Osteoblast (primary cell): ENCODE measurements at regions not wholly inside any gene's neighbourhood (a gene's known extent, or its start where the extent isn't known, plus 50 kb on each side); places are given as distances from the start of the nearest gene placed in this dataset.

Experiments used
- DNase-seq: peaks from one replicate; pipeline ENCODE4 v3.0.0; 2011; ENCODE audit warnings: low spot score, mixed read lengths; ENCODE audit not compliant: insufficient read length; ENCODE audit errors: missing footprints
- H2AFZ ChIP-seq: 2 replicates; pipeline ENCODE4 v1.6.0; 2011; ENCODE audit warnings: mild to moderate bottlenecking, low read length
- H3K27ac ChIP-seq: 2 replicates; pipeline ENCODE4 v1.5.1; 2011; ENCODE audit warnings: mild to moderate bottlenecking, low read depth, low read length, moderate library complexity
- H3K27me3 ChIP-seq: 2 replicates; pipeline ENCODE4 v1.6.0; 2012; ENCODE audit warnings: mild to moderate bottlenecking, control low read depth, inconsistent platforms, low read length, moderate library complexity; ENCODE audit not compliant: insufficient read depth
- H3K36me3 ChIP-seq: 2 replicates; pipeline ENCODE4 v1.5.1; 2011; ENCODE audit warnings: mild to moderate bottlenecking, low read length, control low read depth, moderate library complexity; ENCODE audit not compliant: insufficient read depth
- H3K4me1 ChIP-seq: 2 replicates; pipeline ENCODE4 v1.5.1; 2011; ENCODE audit warnings: mild to moderate bottlenecking, low read length, control low read depth, moderate library complexity; ENCODE audit not compliant: insufficient read depth
- H3K4me2 ChIP-seq: 2 replicates; pipeline ENCODE4 v1.6.0; 2011; ENCODE audit warnings: mild to moderate bottlenecking, low read length; ENCODE audit not compliant: insufficient read depth
- H3K4me3 ChIP-seq: fragments of 200-600 bp; sonication (generic); 3 replicates; pipeline ENCODE4 v1.5.1; 2012; ENCODE audit warnings: mild to moderate bottlenecking, low read length, inconsistent platforms; ENCODE audit not compliant: insufficient read depth
- H3K79me2 ChIP-seq: 2 replicates; pipeline ENCODE4 v1.6.0; 2012; ENCODE audit warnings: mild to moderate bottlenecking, low read length, control low read depth, inconsistent platforms; ENCODE audit not compliant: insufficient read depth
- H3K9me3 ChIP-seq: 2 replicates; pipeline ENCODE4 v1.5.1; 2011; ENCODE audit warnings: low read depth, low read length, control low read depth
- H4K20me1 ChIP-seq: 2 replicates; pipeline ENCODE4 v1.6.0; 2012; ENCODE audit warnings: mild to moderate bottlenecking, low read length, control low read depth; ENCODE audit not compliant: insufficient read depth
- CTCF ChIP-seq: IDR thresholded peaks from 2 replicates; pipeline ENCODE4 v1.5.1; 2011; ENCODE audit warnings: mild to moderate bottlenecking, low read depth, low read length, moderate library complexity; ENCODE audit errors: extremely low read depth

GRCh38 chr1:50308878-50309277 lies 114.4 kb downstream of the DMRTA2 start:
- no peak for TF ChIP-seq CTCF
- no peaks in the 10 kb centered on the region for H4K20me1 ChIP-seq
- H3K4me2 ChIP-seq, result no peak overlapping the region
- H3K4me3 ChIP-seq, result no peak overlapping the region
- no peaks in the 10 kb centered on the region for H3K36me3 ChIP-seq
- no peaks in the 10 kb centered on the region for H3K79me2 ChIP-seq
- no peak overlapping the region for H3K27ac ChIP-seq
- no peaks in the 10 kb centered on the region for H3K27me3 ChIP-seq
- no peak for DNase-seq
- no peaks in the 10 kb centered on the region for H3K9me3 ChIP-seq
- no peaks in the 10 kb centered on the region for H3K4me1 ChIP-seq
- H2AFZ ChIP-seq, result no peak overlapping the region

- no peak for DNase-seq
- Histone ChIP-seq H4K20me1 (no peaks in the 10 kb centered on the region), H3K27me3 (no peaks in the 10 kb centered on the region), H2AFZ (no peak overlapping the region), H3K4me1 (no peaks in the 10 kb centered on the region), H3K9me3 (no peaks in the 10 kb centered on the region), H3K4me2 (no peak overlapping the region), H3K79me2 (no peaks in the 10 kb centered on the region), H3K36me3 (no peaks in the 10 kb centered on the region), H3K4me3 (no peak overlapping the region), H3K27ac (no peak overlapping the region)
- TF ChIP-seq CTCF, result no peak
Measured at GRCh38 chr1:50305808-50306207, 117.4 kb downstream of the DMRTA2 start.

DNA sequence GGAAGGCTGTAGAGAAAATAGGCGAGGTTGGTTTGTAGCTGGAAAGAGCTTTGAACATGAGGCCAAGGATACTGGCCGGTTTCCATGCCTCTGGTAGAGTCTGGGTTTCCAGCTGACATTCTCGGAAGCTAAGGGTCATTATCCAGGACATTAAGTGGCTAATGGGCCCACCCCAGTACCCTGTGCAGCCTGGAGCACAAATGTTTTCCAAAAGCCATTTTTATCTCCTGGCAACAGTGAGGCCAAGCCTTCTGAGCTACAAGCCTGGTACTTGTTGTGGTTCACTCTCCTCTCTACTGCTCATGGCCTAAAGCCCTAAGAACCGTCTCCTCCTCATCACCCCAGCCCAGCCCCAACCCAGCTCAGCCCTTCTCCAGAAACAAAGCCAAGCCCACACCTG lies 122.9 kb downstream of the DMRTA2 start:
- no peaks in the 10 kb centered on the region for H3K27me3 ChIP-seq
- H4K20me1 ChIP-seq, result no peaks in the 10 kb centered on the region
- H2AFZ ChIP-seq, result no peak overlapping the region
- H3K36me3 ChIP-seq, result no peaks in the 10 kb centered on the region
- no peak overlapping the region for H3K4me2 ChIP-seq
- no peaks in the 10 kb centered on the region for H3K4me1 ChIP-seq
- H3K4me3 ChIP-seq, result no peak overlapping the region
- no peaks in the 10 kb centered on the region for H3K9me3 ChIP-seq
- DNase-seq, result no peak
- no peak overlapping the region for H3K27ac ChIP-seq
- H3K79me2 ChIP-seq, result no peaks in the 10 kb centered on the region
- TF ChIP-seq CTCF, result no peak

- no peak for TF ChIP-seq CTCF
- Histone ChIP-seq H3K27ac (no peak overlapping the region), H3K4me2 (no peak overlapping the region), H3K36me3 (no peaks in the 10 kb centered on the region), H3K9me3 (no peaks in the 10 kb centered on the region), H3K4me3 (no peak overlapping the region), H2AFZ (no peak overlapping the region), H3K4me1 (no peaks in the 10 kb centered on the region), H3K27me3 (no peaks in the 10 kb centered on the region), H3K79me2 (no peaks in the 10 kb centered on the region), H4K20me1 (no peaks in the 10 kb centered on the region)
- DNase-seq, result no peak
Measured at GRCh38 chr1:50295566-50295965, 127.7 kb downstream of the DMRTA2 start.
